Vagina (tissue), 2 donors: ENCODE measurements at regions not wholly inside any gene's neighbourhood (a gene's known extent, or its start where the extent isn't known, plus 50 kb on each side); places are given as distances from the start of the nearest gene placed in this dataset.

ENCODE experiments used
- POLR2A ChIP-seq, 2 donors: fragments of 450-650 bp; IDR thresholded peaks; one replicate each; pipeline ENCODE4 v1.6.1; 2017; ENCODE audit warnings: antibody characterized with exemption in 2 of 2, mild to moderate bottlenecking in 2 of 2, moderate library complexity in 2 of 2
- TF ChIP-seq, protein P1 (sequence below), 3 experiments: fragments of 450-650 bp in 2 of 3; fragments of 200-600 bp in 1 of 3; sonication (generic) in 1 of 3; IDR thresholded peaks; one replicate each; pipeline ENCODE4 v1.5.1; 2017 to 2019; ENCODE audit warnings: antibody characterized with exemption in 3 of 3, mild to moderate bottlenecking in 2 of 3, moderate library complexity in 2 of 3

GRCh38 chr5:125410537-125411070, 664.2 kb upstream of the ZNF608 start:
- TF ChIP-seq, protein P1, sequence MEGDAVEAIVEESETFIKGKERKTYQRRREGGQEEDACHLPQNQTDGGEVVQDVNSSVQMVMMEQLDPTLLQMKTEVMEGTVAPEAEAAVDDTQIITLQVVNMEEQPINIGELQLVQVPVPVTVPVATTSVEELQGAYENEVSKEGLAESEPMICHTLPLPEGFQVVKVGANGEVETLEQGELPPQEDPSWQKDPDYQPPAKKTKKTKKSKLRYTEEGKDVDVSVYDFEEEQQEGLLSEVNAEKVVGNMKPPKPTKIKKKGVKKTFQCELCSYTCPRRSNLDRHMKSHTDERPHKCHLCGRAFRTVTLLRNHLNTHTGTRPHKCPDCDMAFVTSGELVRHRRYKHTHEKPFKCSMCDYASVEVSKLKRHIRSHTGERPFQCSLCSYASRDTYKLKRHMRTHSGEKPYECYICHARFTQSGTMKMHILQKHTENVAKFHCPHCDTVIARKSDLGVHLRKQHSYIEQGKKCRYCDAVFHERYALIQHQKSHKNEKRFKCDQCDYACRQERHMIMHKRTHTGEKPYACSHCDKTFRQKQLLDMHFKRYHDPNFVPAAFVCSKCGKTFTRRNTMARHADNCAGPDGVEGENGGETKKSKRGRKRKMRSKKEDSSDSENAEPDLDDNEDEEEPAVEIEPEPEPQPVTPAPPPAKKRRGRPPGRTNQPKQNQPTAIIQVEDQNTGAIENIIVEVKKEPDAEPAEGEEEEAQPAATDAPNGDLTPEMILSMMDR (IDR thresholded peaks at IDR 0.05) = no peak
- no peak for TF ChIP-seq POLR2A (IDR thresholded peaks at IDR 0.05)
